IMR-90 (cell line): ENCODE measurements at regions not wholly inside any gene's neighbourhood (a gene's known extent, or its start where the extent isn't known, plus 50 kb on each side); places are given as distances from the start of the nearest gene placed in this dataset.

Experiments
- BHLHE40 ChIP-seq: fragments of 150-350 bp; IDR thresholded peaks from 2 replicates; pipeline ENCODE4 v1.6.1; 2016; ENCODE audit warnings: mild to moderate bottlenecking, low read depth, low read length
- CEBPB ChIP-seq: IDR thresholded peaks from 2 replicates; pipeline ENCODE4 v1.6.1; 2012; ENCODE audit warnings: low read depth, low read length, improper control_type of control experiment
- CTCF ChIP-seq: conservative IDR thresholded peaks from 2 replicates; pipeline ENCODE4 v1.5.1; 2012; ENCODE audit warnings: mild to moderate bottlenecking, low read depth, low read length, improper control_type of control experiment
- MAFK ChIP-seq: IDR thresholded peaks from 2 replicates; pipeline ENCODE4 v1.6.1; 2012; ENCODE audit warnings: low read depth, low read length, improper control_type of control experiment
- MAZ ChIP-seq: IDR thresholded peaks from 2 replicates; pipeline ENCODE4 v1.6.1; 2012; ENCODE audit warnings: low read depth, mild to moderate bottlenecking, low read length, improper control_type of control experiment, moderate library complexity, borderline replicate concordance
- MXI1 ChIP-seq: IDR thresholded peaks from 2 replicates; pipeline ENCODE4 v1.6.1; 2012; ENCODE audit warnings: low read depth, mild to moderate bottlenecking, low read length, moderate library complexity, borderline replicate concordance
- POLR2A ChIP-seq: IDR thresholded peaks from 2 replicates; pipeline ENCODE4 v1.6.1; 2012; ENCODE audit warnings: mild to moderate bottlenecking, low read depth, low read length
- RAD21 ChIP-seq: IDR thresholded peaks from 2 replicates; pipeline ENCODE4 v1.6.1; 2012; ENCODE audit warnings: low read length, improper control_type of control experiment
- RFX5 ChIP-seq: IDR thresholded peaks from 2 replicates; pipeline ENCODE4 v1.8.0; 2012; ENCODE audit warnings: low read depth, mild to moderate bottlenecking, low read length, moderate library complexity
- SMC3 ChIP-seq: fragments of 150-350 bp; IDR thresholded peaks from 2 replicates; pipeline ENCODE4 v1.6.1; 2016; ENCODE audit warnings: low read depth, mild to moderate bottlenecking, antibody characterized with exemption, low read length, moderate library complexity

- TF ChIP-seq CTCF, result no peak
- no peak for TF ChIP-seq MAZ
- no peak for TF ChIP-seq POLR2A
- TF ChIP-seq RAD21, result no peak
- TF ChIP-seq BHLHE40, result no peak
- no peak for TF ChIP-seq MAFK
- TF ChIP-seq CEBPB, result no peak
- no peak for TF ChIP-seq RFX5
- TF ChIP-seq MXI1, result no peak
- TF ChIP-seq SMC3, result no peak
These were observed 172.8 kb upstream of the CXCL13 start for GRCh38 chr4:77432717-77433417.
